Daoy (cell line): ENCODE measurements at regions not wholly inside any gene's neighbourhood (a gene's known extent, or its start where the extent isn't known, plus 50 kb on each side); places are given as distances from the start of the nearest gene placed in this dataset.

Source experiments
- DNase-seq: peaks from one replicate; pipeline ENCODE4 v3.0.0-alpha.2; 2015; ENCODE audit warnings: low read depth

DNA sequence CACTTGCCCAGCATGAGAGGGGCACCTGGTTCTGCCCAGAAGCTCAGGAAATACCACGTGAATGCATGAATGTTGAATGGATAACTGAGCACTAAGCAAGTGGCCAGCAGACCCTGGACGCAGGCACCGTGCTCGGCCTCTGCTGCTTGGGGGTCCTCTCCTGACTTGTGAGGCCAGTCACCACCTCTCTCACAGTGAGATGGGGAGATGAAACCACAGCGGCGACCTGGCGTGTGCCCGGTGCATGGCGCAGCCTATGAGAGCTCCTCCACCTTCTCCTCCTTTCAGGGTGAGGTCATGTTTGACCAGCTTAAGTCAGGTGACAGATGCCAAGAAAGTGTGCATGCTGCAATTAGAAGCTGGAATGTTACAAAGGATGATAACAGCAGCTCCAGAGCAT is 75.5 kb downstream of the HMX1 start:
- no peak for DNase-seq

DNA sequence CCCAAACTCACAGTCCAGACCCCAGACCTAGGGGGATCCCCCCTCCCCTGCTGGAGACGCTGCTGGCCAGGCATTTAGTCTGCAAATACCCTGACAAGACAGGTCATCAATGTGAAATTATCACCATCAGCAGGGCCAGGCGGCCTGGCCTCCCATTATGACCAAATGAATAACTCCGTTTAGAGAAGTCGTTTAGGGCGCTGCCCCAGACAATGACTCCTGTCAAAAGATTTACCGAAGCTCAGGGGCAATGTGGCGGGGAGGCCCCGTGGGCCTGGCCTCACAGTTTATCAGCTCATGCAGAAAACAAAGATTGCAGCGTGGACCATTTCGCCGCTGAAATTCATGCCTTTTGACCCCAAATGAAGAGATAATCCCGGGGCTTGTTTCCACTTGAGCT is 76.5 kb downstream of the HMX1 start:
- DNase-seq = no peak

DNA sequence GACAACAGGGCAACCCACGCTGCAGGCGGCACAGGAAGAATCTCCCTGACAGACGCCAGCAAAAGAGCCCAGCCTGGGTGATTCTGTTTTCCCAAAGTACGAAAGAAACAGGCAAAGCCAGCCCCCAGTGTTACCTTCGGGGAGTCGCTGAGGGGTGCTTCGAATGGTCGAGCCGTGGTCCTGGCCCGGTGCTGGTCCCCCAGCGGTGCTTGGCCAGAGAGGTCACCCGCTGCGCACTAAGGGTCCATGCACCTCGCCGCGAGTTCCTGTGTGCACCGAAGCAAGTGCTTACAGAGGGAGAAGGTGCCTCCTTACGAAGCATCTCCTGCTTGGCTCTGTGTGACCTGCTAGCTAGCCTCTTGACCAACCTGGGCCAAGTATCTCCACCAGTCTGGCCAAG is 77.1 kb downstream of the HMX1 start:
- DNase-seq = no peak

DNA sequence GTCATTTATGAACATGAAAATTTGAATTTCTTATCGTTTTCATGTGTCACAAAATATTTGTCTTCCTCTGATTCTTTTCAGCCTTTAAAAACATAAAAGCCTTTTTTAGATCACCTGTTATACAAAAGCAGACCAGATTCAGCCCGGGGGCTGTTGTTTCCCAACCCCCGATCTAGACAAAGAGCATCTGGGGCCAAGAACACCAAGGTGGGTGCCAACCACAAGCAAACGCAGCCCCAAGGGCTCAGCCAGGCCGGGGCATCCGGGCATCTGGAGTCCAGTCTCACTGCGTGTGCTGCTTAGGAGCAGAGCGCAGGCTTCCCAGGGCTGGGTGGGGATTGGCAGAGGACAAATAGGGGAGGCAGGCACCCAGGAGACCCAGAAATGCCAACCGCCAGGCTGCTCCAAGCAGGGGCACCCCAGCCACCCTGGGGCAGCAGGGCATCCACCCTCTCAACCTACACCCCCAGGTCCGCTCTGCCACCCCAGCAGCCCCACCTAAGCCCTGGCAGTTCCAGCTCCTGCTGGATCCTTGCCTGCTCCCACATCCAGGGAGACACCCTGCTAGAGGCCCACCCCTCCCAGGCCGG is 78.0 kb downstream of the HMX1 start:
- no peak for DNase-seq

DNA sequence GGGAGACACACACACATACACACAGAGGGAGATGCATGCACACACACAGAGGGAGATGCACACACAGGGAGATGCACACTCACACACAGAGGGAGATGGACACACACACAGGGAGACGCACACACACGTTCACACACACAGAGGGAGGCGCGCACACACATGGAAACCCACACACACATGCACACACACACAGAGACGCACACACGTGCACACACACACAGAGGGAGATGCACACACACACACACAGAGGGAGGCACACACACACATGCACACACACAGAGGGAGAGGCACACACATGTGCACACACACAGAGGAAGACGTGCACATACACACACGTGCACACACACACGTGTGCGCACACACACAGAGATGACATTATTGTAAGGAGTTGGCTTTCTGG is 79.1 kb downstream of the HMX1 start:
- DNase-seq = no peak

DNA sequence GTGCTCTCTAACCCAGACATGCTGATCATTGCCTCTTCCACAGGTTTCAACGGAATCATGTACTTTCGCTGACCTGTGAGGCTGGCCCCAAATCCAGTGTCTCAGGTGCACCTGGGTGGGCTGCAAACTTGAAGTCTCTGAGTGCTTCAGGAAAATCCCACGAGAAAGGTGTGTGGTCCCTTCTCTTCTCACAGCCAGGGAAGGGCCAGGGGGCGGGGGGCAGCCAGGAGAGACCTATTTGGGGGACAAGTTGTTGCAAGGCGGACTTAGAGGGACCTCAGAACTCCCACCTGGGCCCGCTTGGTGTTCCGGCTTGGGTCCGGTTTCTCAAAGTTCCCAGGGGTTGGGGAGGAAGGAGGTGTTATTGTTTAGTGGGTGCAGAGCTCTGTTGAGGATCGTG is 80.0 kb downstream of the HMX1 start:
- DNase-seq = no peak

DNA sequence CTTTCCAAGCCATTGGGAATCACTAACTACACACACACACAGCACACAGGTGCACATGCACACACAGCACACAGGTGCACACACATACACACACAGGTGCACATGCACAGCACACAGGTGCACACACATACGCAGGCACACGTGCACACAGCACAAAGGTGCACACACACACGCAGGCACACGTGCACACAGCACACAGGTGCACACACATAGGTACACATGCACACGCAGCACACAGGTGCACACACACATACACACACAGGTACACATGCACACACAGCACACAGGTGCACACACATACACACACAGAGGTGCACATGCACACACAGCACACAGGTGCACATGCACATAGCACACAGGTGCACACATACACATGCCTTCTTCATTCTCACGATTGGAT is 80.9 kb downstream of the HMX1 start:
- DNase-seq = no peak

DNA sequence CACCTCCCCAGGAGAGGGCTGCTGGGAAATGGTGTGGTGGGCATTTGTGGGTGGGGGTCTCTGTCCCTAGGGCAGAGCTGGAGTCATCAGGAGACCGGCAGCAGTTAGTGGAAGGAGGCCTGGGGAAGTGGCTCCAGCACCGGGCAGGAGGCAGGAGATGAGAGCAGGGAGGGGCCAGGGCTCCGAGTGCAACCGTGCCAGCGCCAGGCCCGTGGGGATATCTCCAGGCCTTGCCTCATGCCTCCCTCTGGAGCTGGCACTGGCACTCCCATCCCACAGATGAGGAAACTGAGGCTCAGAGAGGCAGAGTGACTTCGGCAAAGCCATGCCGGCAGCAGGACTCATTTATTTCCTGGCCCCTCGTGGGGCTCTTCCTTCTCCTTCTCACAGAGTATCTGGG is 83.5 kb downstream of the HMX1 start:
- DNase-seq = no peak

DNA sequence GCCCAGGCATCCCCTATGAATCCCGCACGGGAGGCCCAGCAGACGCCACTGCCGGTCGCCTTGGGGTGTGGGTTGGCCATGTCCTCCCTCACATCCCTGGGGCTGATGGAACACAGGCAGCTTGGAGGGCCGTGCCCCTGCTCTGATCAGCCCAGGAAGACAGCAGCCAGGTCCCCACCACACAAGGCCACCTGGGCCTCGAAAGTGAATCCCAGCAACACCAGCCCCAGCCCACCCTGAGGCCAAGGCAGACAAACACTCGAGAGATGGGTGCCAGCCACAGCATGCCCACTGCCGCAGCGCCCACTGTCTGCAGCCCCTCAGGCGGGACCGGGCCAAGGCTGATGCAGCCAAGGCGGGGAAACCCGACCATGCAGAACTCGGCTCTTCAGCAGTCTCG is 85.5 kb downstream of the HMX1 start:
- no peak for DNase-seq

DNA sequence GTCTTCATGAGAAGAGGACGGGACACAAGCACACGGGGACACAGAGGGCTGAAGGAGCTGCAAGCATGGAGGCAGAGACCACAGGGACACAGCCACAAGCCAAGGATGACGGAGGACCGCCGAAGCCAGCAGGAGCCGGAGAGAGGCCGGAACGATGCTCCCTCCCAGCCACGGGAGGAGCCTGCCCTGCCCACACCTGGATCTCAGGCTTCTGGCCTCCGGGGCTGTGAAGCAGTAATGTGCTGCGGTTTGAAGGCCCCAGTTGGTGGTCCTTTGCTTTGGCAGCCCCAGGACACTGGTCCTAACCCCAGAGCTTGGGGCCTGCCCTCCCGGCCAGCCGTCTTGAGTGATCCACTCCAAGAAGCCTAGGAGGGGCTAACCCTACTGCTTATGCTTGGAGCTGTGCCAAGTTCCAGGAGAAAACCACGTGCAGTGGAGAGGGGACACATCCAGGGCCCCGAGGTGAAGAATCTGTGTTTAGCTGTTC is 85.9 kb downstream of the HMX1 start:
- DNase-seq = no peak

DNA sequence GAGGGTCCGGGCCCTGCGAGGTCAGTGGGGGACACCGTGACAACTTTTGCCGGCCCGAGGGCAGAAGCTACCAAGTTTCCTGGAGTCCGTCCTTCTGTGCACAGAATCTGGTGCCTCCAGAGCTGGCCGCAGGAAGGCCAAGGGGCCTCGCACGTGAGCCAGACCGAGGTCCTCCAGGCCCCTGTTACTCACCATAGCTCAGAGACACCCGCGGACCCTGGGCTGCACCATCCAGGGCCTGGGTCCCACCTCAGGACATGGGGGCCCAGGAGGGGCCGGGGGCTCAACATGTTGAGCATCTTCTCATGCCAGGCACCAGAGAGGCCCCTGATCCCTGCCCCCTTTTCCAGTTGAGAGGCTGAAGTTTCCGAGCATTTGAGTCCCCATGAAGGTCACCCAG is 87.9 kb downstream of the HMX1 start:
- DNase-seq = no peak

DNA sequence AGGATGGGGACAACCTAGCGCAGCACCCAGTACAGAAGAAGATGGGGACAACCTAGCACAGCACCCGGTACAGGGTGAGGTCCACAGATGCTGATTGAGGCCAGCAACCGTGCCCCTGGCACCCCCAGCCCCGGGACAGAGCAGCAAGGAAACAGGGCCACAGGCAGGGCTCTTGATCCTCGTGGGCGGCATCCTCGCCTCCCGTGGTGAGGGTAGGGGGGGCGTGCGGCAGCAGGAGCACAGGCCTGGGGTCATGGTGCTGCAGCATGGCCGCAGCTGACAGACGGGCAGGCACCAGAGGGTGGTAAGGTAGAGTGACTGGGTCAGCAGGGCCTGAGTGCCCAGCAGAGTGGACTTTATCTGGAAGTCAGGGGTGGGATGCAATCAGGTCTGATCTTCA is 89.5 kb downstream of the HMX1 start:
- no peak for DNase-seq

DNA sequence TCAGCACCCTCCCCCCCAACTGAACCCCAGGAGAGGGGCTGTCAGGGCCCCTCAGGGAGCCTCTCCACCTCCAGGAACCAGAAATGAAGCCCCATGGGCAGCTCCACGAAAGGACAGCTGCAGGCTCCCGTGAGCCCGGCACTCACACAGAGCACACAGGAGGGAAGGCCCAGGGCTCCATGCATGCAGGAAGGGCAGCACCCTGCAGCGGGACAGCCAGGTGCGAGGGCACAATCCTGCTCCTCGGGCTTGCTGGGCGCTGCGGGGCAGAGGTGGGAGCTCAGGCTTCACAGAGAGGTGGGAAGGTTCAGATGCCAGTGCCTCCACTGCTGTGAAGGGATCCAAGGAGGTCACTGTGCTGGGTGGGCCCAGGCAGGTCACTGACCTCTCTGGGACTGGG is 90.0 kb downstream of the HMX1 start:
- DNase-seq = no peak

DNA sequence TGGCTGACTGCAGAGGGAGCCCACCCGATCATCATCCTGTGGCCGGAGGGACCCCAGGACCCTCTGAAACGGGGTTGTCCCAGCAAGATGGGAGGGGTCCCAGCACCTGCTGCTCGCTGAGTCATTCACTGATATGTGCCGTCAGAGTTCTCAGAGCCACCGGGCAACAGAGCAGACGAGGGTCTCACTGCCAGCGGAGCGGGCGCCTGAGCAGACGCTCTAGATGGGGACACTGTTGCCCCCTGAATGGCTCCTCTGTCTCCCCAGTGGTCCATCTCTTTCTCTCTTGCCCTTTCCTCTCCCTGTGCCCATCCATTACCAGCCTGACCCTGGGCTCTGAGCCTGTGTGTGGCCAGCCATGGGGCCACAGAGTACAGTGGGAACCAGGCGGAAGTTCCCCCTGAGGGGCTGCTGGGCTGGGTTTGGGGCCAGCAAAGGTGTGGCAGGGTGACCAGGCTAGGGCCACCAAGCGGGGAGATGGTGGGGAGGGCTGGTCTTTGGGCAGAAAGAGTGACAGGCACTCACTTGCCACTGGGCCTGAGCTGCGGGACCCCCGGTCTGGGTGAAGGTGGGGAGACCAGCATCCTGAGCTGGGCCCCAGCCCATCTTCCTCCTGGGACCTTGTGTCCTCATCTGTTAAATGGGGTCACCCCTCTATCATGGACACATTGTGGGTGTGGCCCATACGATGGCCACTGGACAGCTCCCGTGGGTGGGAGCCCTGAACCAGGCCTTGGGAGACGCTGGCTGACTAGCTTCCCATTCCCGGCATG is 90.9 kb downstream of the HMX1 start:
- no peak for DNase-seq

DNA sequence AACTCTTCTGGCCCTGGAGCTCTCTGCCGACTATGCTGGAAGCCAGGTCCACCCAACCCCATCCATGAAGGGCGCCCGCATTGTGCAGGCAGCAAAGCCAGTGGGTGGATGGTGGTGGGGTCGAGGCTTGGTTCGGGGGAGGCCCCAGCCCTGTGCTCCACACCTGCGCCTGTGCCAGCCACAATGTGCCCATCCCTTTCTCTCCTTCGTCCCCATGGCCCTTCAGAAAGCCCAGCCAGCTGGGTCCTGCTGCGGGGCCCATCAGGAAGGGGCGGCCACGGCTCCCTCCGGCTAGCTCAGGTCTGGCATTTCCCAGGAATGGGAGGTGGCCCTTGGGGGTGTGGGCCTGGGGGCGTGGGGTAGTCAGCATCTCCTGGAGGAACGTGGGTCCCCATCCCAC is 91.6 kb downstream of the HMX1 start:
- DNase-seq = no peak

DNA sequence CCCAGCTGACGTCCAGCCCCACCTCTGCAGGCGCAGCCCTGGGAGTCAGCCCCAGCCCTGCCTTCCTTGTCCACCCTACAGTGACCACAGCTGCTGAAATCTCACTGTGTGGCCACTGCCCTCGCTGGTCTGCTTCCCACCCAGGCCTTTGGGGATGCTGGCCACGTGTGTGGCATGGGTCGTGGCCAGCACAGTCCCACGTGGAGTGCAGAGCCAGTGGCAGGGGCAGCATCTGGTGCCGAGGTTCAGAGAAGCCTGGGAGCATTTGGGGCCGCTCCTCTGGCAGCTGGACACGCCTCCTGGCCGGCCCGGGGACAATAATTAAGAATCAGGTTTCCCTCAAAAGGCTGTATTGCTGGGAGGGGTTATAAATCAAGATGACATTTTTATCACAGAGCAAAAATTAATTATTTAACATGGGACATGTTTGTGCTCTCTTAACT is 92.1 kb downstream of the HMX1 start:
- no peak for DNase-seq

DNA sequence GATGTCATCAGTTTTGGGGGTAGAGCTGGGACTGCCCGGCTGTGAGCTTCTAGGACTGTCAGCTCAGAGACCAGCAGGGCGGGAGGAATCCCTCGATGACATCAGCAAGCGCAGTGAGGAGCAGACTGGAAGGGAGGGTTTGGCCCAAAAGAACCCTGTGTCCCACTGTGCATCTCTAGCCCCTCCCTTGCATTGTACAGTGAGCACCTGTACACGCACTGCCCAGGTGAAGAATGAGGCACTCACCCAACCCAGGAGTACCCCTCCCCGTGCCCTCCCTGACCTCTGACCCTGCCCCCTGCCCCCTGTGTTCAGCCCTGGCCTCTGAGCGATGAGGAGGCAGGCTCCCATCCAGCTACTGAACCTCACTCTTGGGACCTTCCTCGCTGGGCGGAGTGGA is 92.9 kb downstream of the HMX1 start:
- no peak for DNase-seq

DNA sequence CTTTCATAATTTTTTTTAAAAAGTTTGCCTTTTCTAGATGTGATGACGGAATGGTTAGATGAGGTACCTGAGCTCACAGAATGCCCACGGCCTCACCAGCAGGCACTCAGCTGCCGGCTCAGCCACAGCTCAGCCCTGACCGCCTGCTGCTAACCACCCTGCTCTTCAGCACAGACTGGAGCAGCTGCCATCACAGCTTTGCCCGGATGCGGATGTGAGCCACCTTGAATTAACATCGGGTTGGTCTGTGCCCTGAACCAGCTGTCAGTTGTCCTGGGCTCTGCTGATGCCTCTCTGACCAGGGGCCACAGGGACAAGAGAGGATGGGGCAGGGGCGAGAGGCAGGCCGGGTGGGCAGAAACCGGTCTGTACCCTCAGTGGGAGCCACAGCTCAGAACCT is 93.3 kb downstream of the HMX1 start:
- peak; percentile 43 for DNase-seq

DNA sequence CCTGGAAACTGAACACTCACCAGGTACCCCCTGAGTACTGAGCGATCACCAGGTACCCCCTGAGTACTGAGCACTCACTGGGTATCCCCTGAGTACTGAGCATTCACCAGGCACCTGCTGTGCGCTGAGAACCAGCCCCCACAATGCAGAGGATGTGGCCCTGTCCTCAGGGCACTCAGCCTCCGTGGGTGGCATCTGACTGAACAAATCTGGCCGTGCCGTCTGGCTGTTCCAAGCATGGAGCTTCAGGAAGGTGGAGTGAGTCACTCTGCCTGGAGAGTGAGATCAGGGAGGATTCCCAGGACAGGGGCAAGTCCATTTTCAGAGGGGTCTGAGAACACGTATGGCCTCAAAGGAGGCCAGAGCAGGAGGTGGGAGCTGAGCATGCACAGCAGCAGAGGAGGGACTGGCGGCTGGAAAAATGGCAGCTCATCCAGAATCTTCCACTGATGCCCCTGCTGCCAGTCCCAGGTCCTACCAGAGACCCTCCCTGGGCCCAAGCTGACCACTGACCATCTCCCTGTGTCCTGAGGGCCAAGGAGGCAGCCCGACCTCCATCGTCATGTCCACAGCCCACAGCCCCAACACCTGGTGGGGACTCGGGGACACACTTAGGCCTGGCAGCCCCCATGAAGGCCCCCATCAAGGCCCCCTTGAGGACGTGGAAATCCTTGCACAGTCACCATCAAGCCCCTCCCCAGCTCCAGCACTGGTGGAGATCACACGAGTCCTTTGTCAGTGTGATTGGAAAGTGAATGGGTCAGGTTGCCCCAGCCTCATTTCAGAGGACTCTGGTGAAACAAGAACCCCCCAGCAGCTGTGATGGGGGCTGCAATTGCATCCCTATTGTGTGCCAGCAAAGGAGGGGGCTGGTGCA is 94.1 kb downstream of the HMX1 start:
- DNase-seq = peak; percentile 90

DNA sequence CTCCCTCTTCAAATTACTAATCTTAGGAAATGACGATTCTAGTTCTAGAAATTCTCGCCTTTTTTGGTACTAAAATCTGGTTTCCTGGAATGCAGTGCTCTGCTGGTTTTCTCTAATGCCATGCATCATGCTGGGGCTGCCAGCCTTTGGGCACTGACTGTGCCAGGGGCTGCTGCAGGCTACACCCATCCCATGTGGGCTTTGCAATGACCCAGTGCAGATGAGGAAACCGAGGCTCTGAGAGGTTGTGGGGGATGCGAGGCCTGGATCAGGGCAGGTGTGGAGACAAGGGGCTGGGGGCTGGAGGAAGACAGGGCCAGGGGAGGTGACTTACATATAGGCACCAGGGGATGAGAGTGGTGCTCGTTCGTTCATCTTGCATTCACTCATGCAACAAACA is 95.3 kb downstream of the HMX1 start:
- no peak for DNase-seq

DNA sequence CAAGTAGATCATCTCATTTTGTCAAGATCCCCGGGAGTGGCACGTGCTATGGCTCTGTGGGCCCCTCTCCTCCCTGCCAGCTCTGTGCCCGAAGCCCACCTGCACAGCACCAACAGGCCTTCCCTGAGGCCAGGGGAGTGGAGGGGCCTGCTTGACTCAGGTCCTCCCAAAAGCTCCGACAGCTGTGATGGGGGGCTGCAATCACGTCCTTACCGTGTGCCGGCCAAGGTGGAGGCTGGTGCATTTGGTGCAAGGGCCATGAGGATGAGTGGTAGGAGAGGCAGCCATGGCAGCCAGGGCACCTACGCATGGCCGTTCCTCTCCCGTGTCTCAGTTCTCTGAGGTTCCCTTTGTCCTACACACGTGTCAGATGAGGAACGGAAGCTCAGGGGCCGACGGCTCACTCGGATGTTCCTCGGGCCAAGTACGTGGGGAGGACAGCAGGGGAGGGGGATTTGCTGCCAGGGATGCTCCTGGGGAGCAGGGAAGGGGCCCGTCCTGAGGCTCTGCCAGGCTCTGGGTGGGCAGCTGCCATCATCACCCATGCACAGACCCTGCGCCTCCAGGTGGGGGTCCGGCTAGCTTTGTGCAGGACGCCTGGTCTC is 95.8 kb downstream of the HMX1 start:
- DNase-seq = no peak

DNA sequence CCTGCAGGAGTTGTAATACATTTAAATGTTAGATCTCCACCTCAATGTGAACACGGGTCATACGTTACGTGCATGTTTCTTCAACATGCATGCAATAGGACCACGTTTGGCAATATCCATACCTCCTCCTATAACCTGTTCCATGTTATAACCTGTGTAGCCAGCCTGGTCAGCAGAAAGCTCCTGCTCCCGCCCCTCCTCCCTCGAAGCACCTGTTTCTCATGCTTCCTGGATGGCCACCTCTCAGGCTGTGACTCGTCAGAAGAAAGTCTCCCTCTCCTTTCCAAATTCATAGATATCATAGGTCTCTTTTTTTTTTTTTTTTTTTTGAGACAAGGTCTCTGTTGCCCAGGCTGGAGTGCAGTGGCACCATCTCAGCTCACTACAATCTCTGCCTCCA is 96.5 kb downstream of the HMX1 start:
- DNase-seq = no peak
